Vagina (tissue), 2 donors: ENCODE measurements at regions not wholly inside any gene's neighbourhood (a gene's known extent, or its start where the extent isn't known, plus 50 kb on each side); places are given as distances from the start of the nearest gene placed in this dataset.

Experiments used
- DNase-seq, 2 donors: peaks; one replicate each; pipeline ENCODE4 v3.0.0-alpha.2; 2017; ENCODE audit errors: extremely low spot score in 2 of 2
- H3K27ac ChIP-seq: fragments of 200-600 bp; sonication (generic); one replicate; pipeline ENCODE4 v1.5.1; 2019
- H3K27me3 ChIP-seq: fragments of 200-600 bp; sonication (generic); one replicate; pipeline ENCODE4 v1.5.1; 2019
- H3K36me3 ChIP-seq, 2 donors: fragments of 200-600 bp; sonication (generic); one replicate each; pipeline ENCODE4 v1.5.1; 2017 to 2019
- H3K4me1 ChIP-seq: fragments of 200-600 bp; sonication (generic); one replicate; pipeline ENCODE4 v1.5.1; 2019
- H3K4me3 ChIP-seq, 2 donors: fragments of 200-600 bp; sonication (generic); 1 replicate in 1 of 2; 2 replicates in 1 of 2; pipeline ENCODE4 v1.5.1; 2016 to 2019
- H3K9me3 ChIP-seq: fragments of 200-600 bp; sonication (generic); one replicate; pipeline ENCODE4 v1.5.1; 2019
- CTCF ChIP-seq, 3 experiments: fragments of 450-650 bp in 2 of 3; fragments of 200-600 bp in 1 of 3; sonication (generic) in 1 of 3; IDR thresholded peaks; one replicate each; pipeline ENCODE4 v1.5.1; 2017 to 2019; ENCODE audit warnings: antibody characterized with exemption in 3 of 3, mild to moderate bottlenecking in 2 of 3, moderate library complexity in 2 of 3
- POLR2A ChIP-seq, 2 donors: fragments of 450-650 bp; IDR thresholded peaks; one replicate each; pipeline ENCODE4 v1.6.1; 2017; ENCODE audit warnings: antibody characterized with exemption in 2 of 2, mild to moderate bottlenecking in 2 of 2, moderate library complexity in 2 of 2
- POLR2AphosphoS5 ChIP-seq, 2 donors: sonication (generic); formaldehyde crosslinking; IDR thresholded peaks; one replicate each; pipeline ENCODE4 v1.9.0; 2017; ENCODE audit warnings: antibody characterized with exemption in 2 of 2, mild to moderate bottlenecking in 2 of 2, low read depth in 1 of 2; ENCODE audit not compliant: insufficient read depth in 1 of 2
- intact Hi-C: fragments of 100-400 bp; cut with DNase I; formaldehyde crosslinking; loops from one replicate; pipeline ENCODE4 v1.15.1; 2023

- Histone ChIP-seq H3K9me3 (no peaks in the 10 kb centered on the region), H3K4me1 (no peaks in the 10 kb centered on the region), H3K27ac (no peak overlapping the region), H3K27me3 (no peaks in the 10 kb centered on the region), H3K36me3 (no peaks in the 10 kb centered on the region), H3K4me3 (no peak overlapping the region)
- intact Hi-C loops: no loop called here
- DNase-seq: no peak
- TF ChIP-seq CTCF (IDR thresholded peaks at IDR 0.05) (no peak), POLR2AphosphoS5 (IDR thresholded peaks at IDR 0.05; ENCODE audit: insufficient read depth in 1 of 2, low read depth in 1 of 2) (no peak), POLR2A (IDR thresholded peaks at IDR 0.05) (no peak)
Observed at GRCh38 chr3:87047852-87048251, 56.9 kb upstream of the VGLL3 start.

DNA sequence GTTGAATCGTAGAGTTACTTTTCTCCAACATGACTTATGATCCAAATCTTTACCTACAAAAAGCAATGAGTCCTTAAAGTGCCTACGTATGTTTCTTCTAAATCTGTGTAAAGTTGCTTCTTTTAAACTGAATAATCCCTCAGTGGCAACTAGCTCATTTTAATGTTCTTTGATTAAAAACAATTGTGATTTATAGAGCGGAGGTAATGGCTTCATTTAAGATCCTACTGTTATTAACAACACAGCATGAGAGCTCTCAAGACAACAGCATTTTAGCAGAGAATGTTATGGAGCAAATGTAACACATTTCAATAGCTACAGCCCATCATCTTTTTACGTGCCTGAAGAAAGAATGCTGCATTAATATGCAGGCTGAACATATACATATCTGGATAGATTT lies 55.3 kb upstream of the VGLL3 start:
- Histone ChIP-seq H3K4me3 (no peak overlapping the region), H3K27ac (no peak overlapping the region), H3K4me1 (no peaks in the 10 kb centered on the region), H3K27me3 (no peaks in the 10 kb centered on the region), H3K36me3 (no peaks in the 10 kb centered on the region), H3K9me3 (no peaks in the 10 kb centered on the region)
- no peak for DNase-seq
- TF ChIP-seq POLR2A (IDR thresholded peaks at IDR 0.05): no peak
- no peak for TF ChIP-seq POLR2AphosphoS5 (IDR thresholded peaks at IDR 0.05; ENCODE audit: insufficient read depth in 1 of 2, low read depth in 1 of 2)
- no peak for TF ChIP-seq CTCF (IDR thresholded peaks at IDR 0.05)
- intact Hi-C loops: no loop called here

GRCh38 chr3:87045473-87045872 lies 54.5 kb upstream of the VGLL3 start:
- Histone ChIP-seq H3K36me3 (no peaks in the 10 kb centered on the region), H3K9me3 (no peaks in the 10 kb centered on the region), H3K4me3 (no peak overlapping the region), H3K27ac (no peak overlapping the region), H3K4me1 (no peaks in the 10 kb centered on the region), H3K27me3 (no peaks in the 10 kb centered on the region)
- no peak for DNase-seq
- no peak for TF ChIP-seq POLR2AphosphoS5 (IDR thresholded peaks at IDR 0.05; ENCODE audit: insufficient read depth in 1 of 2, low read depth in 1 of 2)
- intact Hi-C loops: no loop called here

- no peak for TF ChIP-seq POLR2AphosphoS5 (IDR thresholded peaks at IDR 0.05; ENCODE audit: insufficient read depth in 1 of 2, low read depth in 1 of 2)
- no peak for TF ChIP-seq POLR2A (IDR thresholded peaks at IDR 0.05)
- no peak for TF ChIP-seq CTCF (IDR thresholded peaks at IDR 0.05)
- intact Hi-C loops: no loop called here
Observed at GRCh38 chr3:87044846-87045245, 53.9 kb upstream of the VGLL3 start.

GRCh38 chr3:87044409-87044808 lies 53.5 kb upstream of the VGLL3 start:
- H3K4me1 ChIP-seq: no peaks in the 10 kb centered on the region
- no peak for DNase-seq
- no peak overlapping the region for H3K4me3 ChIP-seq
- intact Hi-C loops: no loop called here
- H3K36me3 ChIP-seq: no peaks in the 10 kb centered on the region
- TF ChIP-seq CTCF (IDR thresholded peaks at IDR 0.05): no peak
- no peak for TF ChIP-seq POLR2AphosphoS5 (IDR thresholded peaks at IDR 0.05; ENCODE audit: insufficient read depth in 1 of 2, low read depth in 1 of 2)
- no peak for TF ChIP-seq POLR2A (IDR thresholded peaks at IDR 0.05)
- H3K27ac ChIP-seq: no peak overlapping the region
- no peaks in the 10 kb centered on the region for H3K27me3 ChIP-seq
- no peaks in the 10 kb centered on the region for H3K9me3 ChIP-seq

More at GRCh38 chr3:87044846-87045245, 53.9 kb upstream of the VGLL3 start:
- no peaks in the 10 kb centered on the region for H3K4me1 ChIP-seq
- no peak overlapping the region for H3K27ac ChIP-seq
- no peak overlapping the region for H3K4me3 ChIP-seq
- H3K36me3 ChIP-seq: no peaks in the 10 kb centered on the region
- no peaks in the 10 kb centered on the region for H3K27me3 ChIP-seq
- no peaks in the 10 kb centered on the region for H3K9me3 ChIP-seq
- no peak for DNase-seq

- Histone ChIP-seq H3K27ac (no peak overlapping the region), H3K27me3 (no peaks in the 10 kb centered on the region), H3K9me3 (no peaks in the 10 kb centered on the region), H3K4me1 (no peaks in the 10 kb centered on the region), H3K4me3 (no peak overlapping the region), H3K36me3 (no peaks in the 10 kb centered on the region)
- DNase-seq: no peak
- TF ChIP-seq POLR2A (IDR thresholded peaks at IDR 0.05) (no peak), CTCF (IDR thresholded peaks at IDR 0.05) (no peak), POLR2AphosphoS5 (IDR thresholded peaks at IDR 0.05; ENCODE audit: insufficient read depth in 1 of 2, low read depth in 1 of 2) (no peak)
- intact Hi-C loops: no loop called here
Observed at GRCh38 chr3:87041191-87041590, 50.2 kb upstream of the VGLL3 start.
